ENCODE measurements at regions not wholly inside any gene's neighbourhood (a gene's known extent, or its start where the extent isn't known, plus 50 kb on each side); places are given as distances from the start of the nearest gene placed in this dataset.

- Mint-ChIP-seq H3K36me3 (no peaks in the 10 kb centered on the region), H3K4me1 (no peaks in the 10 kb centered on the region), H3K9me3 (no peaks in the 10 kb centered on the region), H3K4me3 (no peak overlapping the region), H3K27ac (no peak overlapping the region)
- ATAC-seq, result no peak
- DNase-seq (ENCODE audit: low spot score in 2 of 2), result no peak
Observed at GRCh38 chr5:2178528-2178927, 295.8 kb upstream of the IRX4 start.

- H3K4me1 Mint-ChIP-seq, result no peaks in the 10 kb centered on the region
- H3K36me3 Mint-ChIP-seq, result no peaks in the 10 kb centered on the region
- no peak overlapping the region for H3K4me3 Mint-ChIP-seq
- DNase-seq (ENCODE audit: low spot score in 2 of 2) (no peak), ATAC-seq (no peak)
- H3K9me3 Mint-ChIP-seq, result no peaks in the 10 kb centered on the region
- H3K27ac Mint-ChIP-seq, result no peak overlapping the region
Observed at GRCh38 chr5:2178071-2178477, 295.3 kb upstream of the IRX4 start.

- Mint-ChIP-seq H3K27ac (no peak overlapping the region), H3K4me3 (no peak overlapping the region), H3K4me1 (no peaks in the 10 kb centered on the region), H3K9me3 (no peaks in the 10 kb centered on the region), H3K36me3 (no peaks in the 10 kb centered on the region)
- ATAC-seq, result no peak
- DNase-seq (ENCODE audit: low spot score in 2 of 2), result no peak
Observed at GRCh38 chr5:2177244-2177643, 294.5 kb upstream of the IRX4 start.

GRCh38 chr5:2176581-2176980 lies 293.9 kb upstream of the IRX4 start:
- no peak overlapping the region for H3K27ac Mint-ChIP-seq
- H3K9me3 Mint-ChIP-seq, result no peaks in the 10 kb centered on the region
- DNase-seq (ENCODE audit: low spot score in 2 of 2) (no peak), ATAC-seq (no peak)
- H3K4me3 Mint-ChIP-seq, result no peak overlapping the region
- no peaks in the 10 kb centered on the region for H3K36me3 Mint-ChIP-seq
- H3K4me1 Mint-ChIP-seq, result no peaks in the 10 kb centered on the region

- no peak for DNase-seq (ENCODE audit: low spot score in 2 of 2)
- ATAC-seq, result no peak
- Mint-ChIP-seq H3K36me3 (no peaks in the 10 kb centered on the region), H3K4me1 (no peaks in the 10 kb centered on the region), H3K4me3 (no peak overlapping the region), H3K27ac (no peak overlapping the region), H3K9me3 (no peaks in the 10 kb centered on the region)
Observed at GRCh38 chr5:2175842-2176404, 293.2 kb upstream of the IRX4 start.

- no peak for ATAC-seq
- no peak overlapping the region for H3K27ac Mint-ChIP-seq
Observed at GRCh38 chr5:2175041-2175440, 292.3 kb upstream of the IRX4 start.

GRCh38 chr5:2174538-2174937 lies 291.8 kb upstream of the IRX4 start:
- no peaks in the 10 kb centered on the region for H3K36me3 Mint-ChIP-seq
- H3K4me1 Mint-ChIP-seq, result no peaks in the 10 kb centered on the region
- no peak overlapping the region for H3K27ac Mint-ChIP-seq
- DNase-seq (ENCODE audit: low spot score in 2 of 2), result no peak
- no peak for ATAC-seq
- no peak overlapping the region for H3K4me3 Mint-ChIP-seq
- H3K9me3 Mint-ChIP-seq, result no peaks in the 10 kb centered on the region

More at GRCh38 chr5:2175041-2175440, 292.3 kb upstream of the IRX4 start:
- H3K9me3 Mint-ChIP-seq, result no peaks in the 10 kb centered on the region
- no peak for DNase-seq (ENCODE audit: low spot score in 2 of 2)
- H3K4me3 Mint-ChIP-seq, result no peak overlapping the region
- no peaks in the 10 kb centered on the region for H3K36me3 Mint-ChIP-seq
- H3K4me1 Mint-ChIP-seq, result no peaks in the 10 kb centered on the region

- Mint-ChIP-seq H3K4me1 (no peaks in the 10 kb centered on the region), H3K9me3 (no peaks in the 10 kb centered on the region), H3K36me3 (no peaks in the 10 kb centered on the region), H3K4me3 (no peak overlapping the region), H3K27ac (no peak overlapping the region)
- ATAC-seq, result no peak
- DNase-seq (ENCODE audit: low spot score in 2 of 2), result no peak
Observed at GRCh38 chr5:2173151-2173834, 290.6 kb upstream of the IRX4 start.

- no peak overlapping the region for H3K27ac Mint-ChIP-seq
- H3K9me3 Mint-ChIP-seq, result no peaks in the 10 kb centered on the region
- no peaks in the 10 kb centered on the region for H3K36me3 Mint-ChIP-seq
- DNase-seq (ENCODE audit: low spot score in 2 of 2) (no peak), ATAC-seq (no peak)
- no peak overlapping the region for H3K4me3 Mint-ChIP-seq
- no peaks in the 10 kb centered on the region for H3K4me1 Mint-ChIP-seq
Observed at GRCh38 chr5:2172471-2172870, 289.7 kb upstream of the IRX4 start.

- no peaks in the 10 kb centered on the region for H3K36me3 Mint-ChIP-seq
- H3K9me3 Mint-ChIP-seq, result no peaks in the 10 kb centered on the region
- DNase-seq (ENCODE audit: low spot score in 2 of 2) (no peak), ATAC-seq (no peak)
- no peak overlapping the region for H3K4me3 Mint-ChIP-seq
- H3K27ac Mint-ChIP-seq, result no peak overlapping the region
- H3K4me1 Mint-ChIP-seq, result no peaks in the 10 kb centered on the region
Observed at GRCh38 chr5:2170761-2171160, 288.0 kb upstream of the IRX4 start.

GRCh38 chr5:2169850-2170760 lies 287.4 kb upstream of the IRX4 start:
- H3K9me3 Mint-ChIP-seq, result no peaks in the 10 kb centered on the region
- H3K4me1 Mint-ChIP-seq, result no peaks in the 10 kb centered on the region
- H3K4me3 Mint-ChIP-seq, result no peak overlapping the region
- H3K36me3 Mint-ChIP-seq, result no peaks in the 10 kb centered on the region
- ATAC-seq (no peak), DNase-seq (ENCODE audit: low spot score in 2 of 2) (no peak)
- H3K27ac Mint-ChIP-seq, result no peak overlapping the region

GRCh38 chr5:2169430-2169808 lies 286.7 kb upstream of the IRX4 start:
- Mint-ChIP-seq H3K9me3 (no peaks in the 10 kb centered on the region), H3K4me3 (no peak overlapping the region), H3K36me3 (no peaks in the 10 kb centered on the region)

GRCh38 chr5:2168601-2169429 lies 286.1 kb upstream of the IRX4 start:
- no peaks in the 10 kb centered on the region for H3K9me3 Mint-ChIP-seq
- ATAC-seq (no peak), DNase-seq (ENCODE audit: low spot score in 2 of 2) (no peak)
- no peak overlapping the region for H3K27ac Mint-ChIP-seq
- no peaks in the 10 kb centered on the region for H3K4me1 Mint-ChIP-seq
- no peaks in the 10 kb centered on the region for H3K36me3 Mint-ChIP-seq
- H3K4me3 Mint-ChIP-seq, result no peak overlapping the region

More at GRCh38 chr5:2169430-2169808, 286.7 kb upstream of the IRX4 start:
- Mint-ChIP-seq H3K4me1 (no peaks in the 10 kb centered on the region), H3K27ac (no peak overlapping the region)
- DNase-seq (ENCODE audit: low spot score in 2 of 2) (no peak), ATAC-seq (no peak)

- no peaks in the 10 kb centered on the region for H3K9me3 Mint-ChIP-seq
- no peaks in the 10 kb centered on the region for H3K4me1 Mint-ChIP-seq
- H3K27ac Mint-ChIP-seq, result no peak overlapping the region
- no peak overlapping the region for H3K4me3 Mint-ChIP-seq
- DNase-seq (ENCODE audit: low spot score in 2 of 2) (no peak), ATAC-seq (no peak)
- H3K36me3 Mint-ChIP-seq, result no peaks in the 10 kb centered on the region
Observed at GRCh38 chr5:2167671-2168070, 284.9 kb upstream of the IRX4 start.

- Mint-ChIP-seq H3K9me3 (no peaks in the 10 kb centered on the region), H3K4me1 (no peaks in the 10 kb centered on the region), H3K4me3 (no peak overlapping the region), H3K36me3 (no peaks in the 10 kb centered on the region), H3K27ac (no peak overlapping the region)
- DNase-seq (ENCODE audit: low spot score in 2 of 2), result no peak
- no peak for ATAC-seq
Observed at GRCh38 chr5:2166979-2167377, 284.3 kb upstream of the IRX4 start.
